NCI-H2171 (cell line): ENCODE measurements at regions not wholly inside any gene's neighbourhood (a gene's known extent, or its start where the extent isn't known, plus 50 kb on each side); places are given as distances from the start of the nearest gene placed in this dataset.
"Not testable (repeated sequence)": the region's sequence is repeated elsewhere in the genome, so short reads cannot be mapped to it uniquely, and the experiment has no call there.

Source experiments
- DNase-seq: peaks from one replicate; lab custom pipeline; 2025; lab: John Stamatoyannopoulos, UW

DNA sequence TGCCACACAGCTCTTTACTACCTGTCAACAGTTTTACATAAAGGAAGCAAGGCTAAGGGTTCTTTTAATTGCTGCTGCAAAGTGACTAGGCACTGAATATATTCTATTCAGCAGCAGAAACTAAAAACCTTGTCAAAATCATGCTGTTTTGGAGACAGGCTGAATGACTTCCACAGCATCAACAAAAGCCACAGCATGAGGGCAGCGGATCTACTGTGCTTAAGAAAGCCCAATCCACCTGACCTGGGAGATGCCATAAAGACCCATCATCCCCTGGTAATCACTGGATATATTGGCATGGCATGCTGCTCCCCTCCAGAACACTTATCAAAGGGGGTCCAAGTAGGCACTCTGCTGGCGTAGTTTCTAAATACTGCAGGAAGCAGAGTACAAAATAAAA, 715.1 kb upstream of the SLC8A1 start:
- DNase-seq = no peak

- DNase-seq = no peak
Measured at GRCh38 chr2:41169744-41170143, 717.9 kb upstream of the SLC8A1 start.

DNA sequence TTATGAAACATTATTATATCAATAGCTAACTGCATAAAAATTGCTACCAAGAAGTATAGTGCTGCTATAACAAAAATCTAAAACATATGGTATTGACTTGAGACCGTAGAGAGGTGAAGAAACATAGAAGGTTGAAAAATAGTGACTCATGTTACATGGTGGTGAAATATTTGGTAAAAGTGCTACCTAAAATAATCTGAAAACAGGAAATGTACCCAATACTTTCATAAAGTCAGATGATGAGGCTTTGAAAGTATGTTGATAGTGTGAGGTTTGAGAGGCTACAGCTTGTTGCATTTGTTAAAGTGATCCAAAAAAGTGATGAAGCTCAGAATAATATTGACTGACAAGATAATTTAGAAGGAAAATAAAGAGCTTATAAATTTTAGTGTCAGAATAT, 718.7 kb upstream of the SLC8A1 start:
- no peak for DNase-seq

GRCh38 chr2:41180387-41180786, 728.5 kb upstream of the SLC8A1 start:
- no peak for DNase-seq

DNA sequence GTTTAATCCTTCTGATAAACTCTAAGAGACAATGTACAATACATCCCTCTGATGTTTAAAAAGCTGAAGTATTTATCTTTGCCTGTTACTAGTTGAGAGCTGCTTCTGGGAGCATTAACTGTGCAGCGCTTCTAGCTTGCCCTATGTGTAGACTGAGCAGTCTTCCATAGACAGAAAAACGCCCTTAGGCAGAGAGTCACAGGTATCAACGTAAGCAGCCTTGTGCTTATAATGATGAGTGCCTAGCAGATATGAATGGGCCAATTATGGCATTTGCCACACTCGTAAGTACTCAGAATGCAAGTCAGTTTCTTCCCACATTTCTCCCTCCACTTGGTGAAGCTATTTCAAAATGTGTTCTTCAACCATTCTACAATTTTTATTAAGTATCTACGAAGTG, 731.1 kb upstream of the SLC8A1 start:
- no peak for DNase-seq

- DNase-seq = no peak
Measured at GRCh38 chr2:41187376-41188122, 735.7 kb upstream of the SLC8A1 start.

DNA sequence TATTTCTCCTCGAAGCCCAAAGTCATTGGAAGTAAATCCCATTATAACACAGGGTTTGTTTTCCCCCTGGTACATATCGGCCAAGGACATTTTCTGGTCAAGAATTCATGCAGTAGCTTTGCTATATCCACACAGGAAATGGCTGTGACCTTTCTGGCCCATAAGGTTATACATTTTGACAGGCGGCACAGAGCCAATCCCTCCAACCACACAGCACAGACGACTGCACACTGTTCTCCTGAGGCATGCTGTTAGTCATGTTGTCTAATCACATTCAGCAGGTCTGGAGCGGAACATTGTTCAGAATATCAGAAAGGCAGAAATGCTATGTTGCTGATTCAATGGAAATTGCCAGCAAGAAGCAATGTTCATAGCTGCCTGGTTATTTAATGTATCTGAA, 742.3 kb upstream of the SLC8A1 start:
- no peak for DNase-seq

DNA sequence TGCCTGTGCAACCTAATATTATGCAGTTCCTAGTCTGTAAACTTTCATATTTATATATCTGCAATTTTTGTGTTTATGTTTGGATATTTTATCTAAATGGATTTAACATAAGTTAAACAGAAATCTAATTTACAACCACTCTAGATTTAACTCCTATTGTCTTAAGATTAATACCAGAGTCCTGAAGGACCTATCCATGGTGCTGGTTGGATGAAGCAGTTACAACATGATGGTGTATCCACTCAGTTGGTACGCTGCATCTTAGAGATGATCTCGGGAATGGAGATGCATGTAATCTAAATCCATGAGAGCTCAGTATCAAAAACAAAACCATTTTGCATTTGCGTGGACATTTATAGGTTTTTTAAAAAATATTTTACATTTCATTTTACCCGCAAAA, 745.9 kb upstream of the SLC8A1 start:
- no peak for DNase-seq

DNA sequence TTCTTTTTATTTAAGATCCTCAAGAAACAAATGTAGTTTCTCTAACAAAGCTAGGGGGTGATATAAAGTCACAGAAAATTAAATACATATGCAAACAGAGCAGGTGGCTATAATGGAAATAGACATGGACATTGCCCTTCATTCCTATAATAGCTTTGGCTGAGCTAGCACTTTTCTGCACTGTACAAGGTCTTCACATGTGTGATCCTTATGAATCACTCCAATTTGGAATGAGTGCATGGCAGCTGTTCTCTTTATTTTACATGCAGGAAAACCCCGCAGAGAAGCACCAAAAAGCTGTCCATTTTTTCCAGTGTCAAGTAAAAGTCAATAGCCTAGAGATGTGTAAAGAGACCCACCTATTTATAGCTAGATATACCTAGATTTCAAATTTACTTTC, 747.4 kb upstream of the SLC8A1 start:
- no peak for DNase-seq

DNA sequence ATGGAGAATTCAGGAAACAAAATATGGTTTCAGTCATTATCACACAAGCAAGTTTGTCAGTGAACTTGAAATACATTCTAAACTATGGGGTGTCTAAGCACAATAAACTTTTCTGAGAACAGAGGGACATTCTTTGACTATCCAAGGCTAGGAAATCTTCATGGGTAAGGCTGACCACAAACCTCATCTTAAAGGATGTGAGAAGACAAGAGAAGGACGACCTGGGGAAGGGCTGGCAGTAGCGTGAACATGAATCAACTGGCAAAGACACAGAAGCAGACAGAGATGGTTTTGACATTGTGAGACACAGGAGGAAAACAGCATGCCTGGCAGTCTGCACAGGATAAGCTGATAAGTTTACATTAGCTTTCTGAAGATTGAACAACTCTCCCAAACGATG, 752.4 kb upstream of the SLC8A1 start:
- no peak for DNase-seq

- DNase-seq = no peak
Measured at GRCh38 chr2:41206004-41206403, 754.1 kb upstream of the SLC8A1 start.

GRCh38 chr2:41207578-41207977, 755.7 kb upstream of the SLC8A1 start:
- DNase-seq = no peak

DNA sequence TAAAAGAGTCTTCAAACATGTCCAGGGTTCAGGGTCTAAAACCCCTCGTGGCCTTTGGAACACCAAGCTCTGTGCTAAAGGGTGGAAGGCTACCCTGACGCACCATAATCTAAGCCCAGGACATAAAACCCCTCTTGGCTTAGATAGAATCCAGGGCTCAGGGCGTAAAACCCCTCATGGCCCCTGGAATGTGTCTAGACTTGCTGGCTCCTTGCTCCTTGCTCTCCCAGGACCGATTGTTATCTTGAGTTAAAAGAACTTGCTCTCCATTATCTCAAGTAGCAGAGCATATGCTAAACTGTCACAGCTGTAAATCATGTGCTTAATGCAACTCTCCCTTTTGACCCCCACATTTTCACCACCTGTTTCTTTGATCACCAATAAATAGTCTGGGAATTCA, 758.1 kb upstream of the SLC8A1 start:
- not testable (repeated sequence) for DNase-seq

GRCh38 chr2:41216978-41217377, 765.1 kb upstream of the SLC8A1 start:
- no peak for DNase-seq

DNA sequence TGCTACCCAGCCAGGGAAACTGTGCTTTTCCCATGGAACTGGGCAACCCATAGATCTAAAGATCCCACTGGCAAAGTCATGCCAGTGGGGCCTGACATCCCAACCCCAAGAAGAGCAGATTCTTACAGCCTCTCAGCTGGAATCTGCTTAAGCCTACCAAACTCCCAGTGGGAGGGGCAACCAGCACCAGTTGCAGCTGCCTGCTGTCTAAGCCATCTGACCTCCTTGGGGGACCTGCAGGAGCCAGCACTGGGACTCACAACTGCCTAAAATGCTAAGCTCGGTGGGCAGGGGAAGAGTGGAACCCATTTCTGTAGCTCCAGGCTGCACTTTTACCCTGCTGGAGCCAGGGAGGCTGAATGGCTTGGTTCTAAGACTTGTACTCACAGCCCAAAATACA, 770.7 kb upstream of the SLC8A1 start:
- no peak for DNase-seq

GRCh38 chr2:41234093-41234492, 782.2 kb upstream of the SLC8A1 start:
- no peak for DNase-seq

DNA sequence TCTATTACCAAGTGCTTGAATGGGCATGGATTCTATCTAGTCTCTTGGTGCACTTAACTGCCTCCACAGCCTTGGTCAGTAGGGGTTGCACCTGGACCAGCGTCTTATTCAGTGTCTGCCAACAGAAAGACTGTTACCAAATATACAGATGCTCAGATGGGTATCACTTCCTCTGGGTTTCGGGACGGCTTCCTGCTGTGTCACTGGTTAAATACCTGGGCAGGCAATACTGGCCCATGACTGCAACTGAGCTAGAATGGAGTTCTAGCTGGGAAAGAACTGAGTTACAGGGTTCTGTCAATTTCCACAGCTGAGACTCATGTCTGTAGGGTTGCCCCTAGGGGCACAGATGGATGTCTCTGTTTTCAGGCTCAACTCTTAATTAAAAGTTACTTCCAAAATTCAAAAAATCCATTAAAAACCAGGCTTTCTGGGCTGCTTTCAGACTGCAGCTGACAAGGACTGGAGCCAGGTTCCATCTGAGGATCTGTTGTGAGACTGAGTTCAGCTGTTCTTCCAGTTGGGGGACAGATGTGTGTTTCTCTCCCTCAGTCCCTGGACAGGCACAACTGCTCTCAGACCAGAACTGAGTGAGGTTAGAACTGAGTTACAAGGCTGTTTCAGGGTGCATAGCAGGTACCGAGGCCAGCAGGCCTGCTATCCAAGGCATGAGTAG, 789.6 kb upstream of the SLC8A1 start:
- no peak for DNase-seq

- no peak for DNase-seq
Measured at GRCh38 chr2:41242001-41242331, 790.1 kb upstream of the SLC8A1 start.

DNA sequence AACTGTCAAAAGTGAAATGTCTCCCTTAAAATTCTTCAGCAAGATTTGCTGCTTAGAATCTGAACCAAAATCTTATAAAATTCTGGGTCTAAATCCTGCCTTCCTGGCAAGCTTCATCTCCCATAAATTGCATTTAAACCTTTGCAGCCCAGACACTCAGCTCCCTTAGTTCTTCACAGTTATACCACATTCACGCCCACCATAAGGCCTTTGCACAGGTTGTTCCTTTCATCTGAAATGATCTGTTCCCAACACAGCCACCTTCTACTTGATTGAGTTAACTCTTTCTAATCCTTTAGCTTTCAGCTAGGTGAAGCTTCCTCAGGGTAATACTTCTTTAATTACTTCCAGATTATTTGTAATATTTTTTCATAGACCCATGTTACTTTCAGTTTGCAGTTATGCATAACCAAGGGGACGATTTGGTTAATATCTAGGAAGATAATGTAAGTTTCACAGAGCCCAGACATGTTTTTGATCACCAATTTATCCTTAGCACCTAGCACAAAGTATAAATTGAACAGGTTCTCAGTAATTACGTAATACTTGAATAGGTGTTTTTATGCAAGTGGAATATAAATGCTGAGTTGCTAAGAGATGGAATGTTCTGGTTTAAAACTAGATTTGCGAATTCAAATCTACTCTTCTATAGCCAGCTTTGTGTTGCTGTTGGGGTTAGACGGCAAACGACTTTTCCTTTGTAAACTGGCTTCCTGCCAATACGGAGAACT, 779.7 kb upstream of the PKDCC start:
- DNase-seq = no peak

DNA sequence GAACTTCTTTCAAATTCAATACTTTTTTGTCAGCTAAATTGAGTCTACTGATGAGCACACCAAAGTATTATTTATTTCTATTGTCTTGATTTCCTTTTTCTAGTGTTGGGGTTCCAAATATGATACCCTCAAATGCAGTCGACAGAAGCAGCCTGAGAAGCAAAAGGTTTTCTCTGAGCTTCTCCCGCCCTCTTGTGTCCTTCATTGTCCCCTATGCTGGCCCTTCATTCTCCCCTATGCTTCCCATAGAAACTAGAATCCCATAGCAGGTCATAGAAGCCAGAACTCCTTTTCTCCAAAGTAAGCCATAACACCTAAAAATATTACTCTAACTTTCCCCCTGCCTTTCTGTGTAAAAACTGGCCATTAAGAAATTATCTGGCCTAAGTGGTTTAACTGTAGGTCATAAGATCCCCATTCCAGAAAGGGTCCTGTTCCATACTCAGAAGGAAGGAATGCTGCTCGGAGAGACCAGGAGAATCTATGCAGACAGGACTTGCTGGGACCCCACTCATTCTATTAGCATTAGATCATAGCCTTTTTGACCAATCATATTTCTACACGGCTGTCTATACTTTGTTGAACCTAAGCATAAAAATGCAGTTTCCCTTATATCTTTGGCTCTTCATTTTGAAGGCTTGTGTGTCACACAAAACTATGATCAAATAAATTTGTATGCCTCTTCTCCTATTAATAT, 764.6 kb upstream of the PKDCC start:
- no peak for DNase-seq

GRCh38 chr2:41293491-41293890, 754.3 kb upstream of the PKDCC start:
- DNase-seq = no peak

DNA sequence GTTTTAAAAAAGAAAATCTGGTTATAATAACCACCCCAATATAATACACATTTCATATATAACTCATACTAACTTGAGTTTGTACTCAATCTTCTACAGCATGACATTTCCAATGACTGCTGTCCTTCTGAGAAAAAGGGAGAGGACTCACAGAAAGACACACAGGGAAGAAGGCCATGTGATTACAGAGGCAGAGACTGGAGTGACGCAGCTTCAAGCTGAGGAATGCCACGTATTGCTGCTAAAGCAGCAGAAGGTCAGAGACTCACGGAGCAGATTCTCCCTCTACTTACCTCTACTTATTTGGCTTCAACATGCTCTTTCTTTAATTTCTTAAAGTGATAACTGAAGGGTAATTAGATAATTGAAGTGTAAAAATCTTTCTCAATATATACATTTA, 753.5 kb upstream of the PKDCC start:
- no peak for DNase-seq

- DNase-seq = no peak
Measured at GRCh38 chr2:41313082-41313481, 734.7 kb upstream of the PKDCC start.
